Endothelial cell of umbilical vein (primary cell): ENCODE measurements at regions not wholly inside any gene's neighbourhood (a gene's known extent, or its start where the extent isn't known, plus 50 kb on each side); places are given as distances from the start of the nearest gene placed in this dataset.

Source experiments
- CTCF ChIP-seq, 2 donors: IDR thresholded peaks; 1 replicate in 1 of 2; 2 replicates in 1 of 2; pipeline ENCODE4 v1.5.1; 2011; ENCODE audit warnings: low read length in 2 of 2, mild to moderate bottlenecking in 2 of 2, moderate library complexity in 2 of 2, control low read depth in 1 of 2, inconsistent platforms in 1 of 2, low read depth in 1 of 2; ENCODE audit not compliant: insufficient read depth in 1 of 2; ENCODE audit errors: extremely low read depth in 1 of 2
- EZH2 ChIP-seq: IDR thresholded peaks from 2 replicates; pipeline ENCODE4 v1.6.1; 2012; ENCODE audit warnings: borderline replicate concordance, low read depth, mild to moderate bottlenecking, moderate library complexity, low read length, inconsistent platforms; ENCODE audit not compliant: severe bottlenecking
- MAX ChIP-seq: IDR thresholded peaks from 2 replicates; pipeline ENCODE4 v1.6.1; 2011; ENCODE audit not compliant: insufficient read depth, insufficient read length
- POLR2A ChIP-seq: IDR thresholded peaks from 2 replicates; pipeline ENCODE4 v1.6.1; 2012; ENCODE audit warnings: low read depth, mild to moderate bottlenecking, control low read depth, low read length
- POLR2AphosphoS5 ChIP-seq: IDR thresholded peaks from 2 replicates; pipeline ENCODE4 v1.6.1; 2012; ENCODE audit warnings: low read depth, mild to moderate bottlenecking, control low read depth, low read length, moderate library complexity; ENCODE audit not compliant: insufficient read depth

- TF ChIP-seq MAX (no peak), CTCF (IDR thresholded peaks at IDR 0.05; ENCODE audit: extremely low read depth in 1 of 2, insufficient read depth in 1 of 2, low read depth in 1 of 2, low read length in 2 of 2) (no peak), POLR2A (no peak), POLR2AphosphoS5 (no peak), EZH2 (no peak)
Measured at GRCh38 chr6:12395898-12396297, 105.7 kb downstream of the EDN1 start.
